GM19035 (cell line): ENCODE measurements at regions not wholly inside any gene's neighbourhood (a gene's known extent, or its start where the extent isn't known, plus 50 kb on each side); places are given as distances from the start of the nearest gene placed in this dataset.
"Not testable (repeated sequence)": the region's sequence is repeated elsewhere in the genome, so short reads cannot be mapped to it uniquely, and the experiment has no call there.

Source experiments
- ATAC-seq: cut with Tn5 transposase; IDR thresholded peaks from one replicate; pipeline ENCODE4 v1.9.1; 2021; ENCODE audit not compliant: unreplicated experiment

DNA sequence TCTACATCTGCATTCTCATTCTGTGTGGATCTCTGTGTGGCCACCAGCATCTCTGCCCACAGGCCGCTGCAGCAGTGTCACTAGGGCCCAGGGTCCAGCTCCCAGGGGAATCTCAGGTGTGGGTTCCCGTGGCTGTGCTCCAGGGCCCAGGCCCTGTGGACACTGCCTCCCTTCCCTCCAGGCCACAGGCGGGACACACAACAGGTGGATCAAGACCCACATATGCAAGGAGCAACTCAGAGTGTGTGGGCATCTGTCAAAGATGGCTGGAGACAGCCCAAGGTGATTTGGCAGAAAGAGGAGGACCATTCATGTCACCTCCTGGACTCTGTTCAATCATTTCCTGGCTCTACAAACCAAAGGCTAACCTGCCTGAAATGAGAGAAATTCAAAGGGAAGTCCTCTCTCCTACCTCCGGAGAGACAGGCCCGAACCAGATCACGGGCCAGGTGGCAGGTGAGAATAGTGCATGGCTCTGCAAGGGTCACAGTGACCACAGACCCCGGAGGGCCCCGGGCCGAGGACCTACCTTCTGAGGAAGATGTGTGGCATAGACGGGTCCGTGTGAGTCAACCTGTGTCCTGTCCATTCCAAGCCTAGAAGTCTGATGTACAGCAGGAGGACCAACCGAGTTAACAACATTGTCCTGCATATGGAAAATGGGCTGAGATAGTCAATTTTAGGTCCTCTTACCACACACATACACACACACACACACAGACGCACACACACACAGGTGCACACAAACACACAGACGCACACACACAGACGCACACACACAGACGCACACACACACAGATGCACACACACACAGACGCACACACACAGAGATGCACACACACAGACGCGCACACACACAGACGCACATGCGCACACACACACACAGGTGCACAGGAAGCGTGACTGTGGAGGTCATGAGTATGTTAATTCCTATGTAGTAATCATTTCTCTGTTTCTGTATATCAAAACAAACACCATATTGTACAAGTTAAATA is 1068.5 kb downstream of the BRD1 start:
- no peak for ATAC-seq

DNA sequence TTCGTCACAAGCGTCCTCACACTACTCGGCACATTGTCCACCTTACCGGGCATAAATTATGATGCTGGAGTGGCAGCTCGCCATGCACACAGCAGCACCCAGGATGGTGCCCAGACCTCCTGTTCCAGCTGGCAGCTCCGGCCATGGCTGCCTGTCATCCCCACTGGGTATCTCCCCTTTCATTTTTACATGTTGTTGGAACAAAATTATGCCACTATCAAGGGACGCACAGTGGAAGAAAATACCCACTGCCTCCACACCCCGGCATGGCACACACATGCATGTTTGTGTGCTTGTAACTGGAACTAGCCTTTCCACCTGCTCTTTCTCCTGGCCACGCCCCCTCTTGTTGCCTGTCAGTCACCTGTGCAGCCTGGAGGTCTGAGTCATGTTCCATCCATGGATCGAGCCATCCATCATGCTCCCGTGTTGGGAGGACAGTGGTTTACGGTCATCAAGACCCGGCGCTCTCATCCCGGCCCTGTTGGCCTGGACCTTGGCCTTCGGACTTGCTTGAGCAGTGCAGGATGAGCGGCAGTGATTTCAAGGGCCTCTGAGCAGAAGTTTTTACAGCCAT is 1069.6 kb downstream of the BRD1 start:
- no peak for ATAC-seq

DNA sequence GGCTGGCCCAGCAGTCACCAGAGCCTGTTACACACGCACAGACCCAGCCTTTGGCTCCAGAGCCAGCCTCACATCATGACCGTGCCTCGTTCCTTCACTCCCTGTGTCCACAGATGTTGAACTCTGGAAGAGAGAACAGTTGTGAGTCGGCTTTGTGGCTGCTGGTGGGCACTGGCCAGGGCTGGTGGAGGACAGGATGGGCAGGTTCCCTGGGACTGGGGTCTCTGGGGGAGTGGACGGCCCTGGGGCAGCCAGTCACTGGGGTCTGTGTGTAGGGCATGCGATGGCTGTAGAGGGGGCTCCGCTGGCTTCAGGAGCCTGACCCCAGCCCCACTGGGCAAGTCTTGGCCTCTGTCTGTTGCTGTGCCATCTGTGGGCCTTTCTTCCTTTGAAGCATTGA is 1070.1 kb downstream of the BRD1 start:
- ATAC-seq, result no peak

DNA sequence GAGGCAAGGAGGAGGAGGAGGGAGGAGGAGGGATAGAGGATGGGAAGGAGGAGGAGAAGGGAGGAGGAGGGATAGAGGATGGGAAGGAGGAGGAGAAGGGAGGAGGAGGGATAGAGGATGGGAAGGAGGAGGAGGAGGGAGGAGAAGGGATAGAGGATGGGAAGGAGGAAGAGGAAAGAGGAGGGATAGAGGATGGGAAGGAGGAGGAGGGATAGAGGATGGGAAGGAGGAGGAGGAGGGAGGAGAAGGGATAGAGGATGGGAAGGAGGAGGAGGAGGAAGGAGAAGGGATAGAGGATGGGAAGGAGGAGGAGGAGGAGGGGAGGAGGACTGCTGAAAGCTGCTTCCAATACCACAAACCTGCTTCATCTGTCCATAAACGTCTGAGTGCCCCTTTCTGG is 1070.5 kb downstream of the BRD1 start:
- ATAC-seq, result not testable (repeated sequence)

DNA sequence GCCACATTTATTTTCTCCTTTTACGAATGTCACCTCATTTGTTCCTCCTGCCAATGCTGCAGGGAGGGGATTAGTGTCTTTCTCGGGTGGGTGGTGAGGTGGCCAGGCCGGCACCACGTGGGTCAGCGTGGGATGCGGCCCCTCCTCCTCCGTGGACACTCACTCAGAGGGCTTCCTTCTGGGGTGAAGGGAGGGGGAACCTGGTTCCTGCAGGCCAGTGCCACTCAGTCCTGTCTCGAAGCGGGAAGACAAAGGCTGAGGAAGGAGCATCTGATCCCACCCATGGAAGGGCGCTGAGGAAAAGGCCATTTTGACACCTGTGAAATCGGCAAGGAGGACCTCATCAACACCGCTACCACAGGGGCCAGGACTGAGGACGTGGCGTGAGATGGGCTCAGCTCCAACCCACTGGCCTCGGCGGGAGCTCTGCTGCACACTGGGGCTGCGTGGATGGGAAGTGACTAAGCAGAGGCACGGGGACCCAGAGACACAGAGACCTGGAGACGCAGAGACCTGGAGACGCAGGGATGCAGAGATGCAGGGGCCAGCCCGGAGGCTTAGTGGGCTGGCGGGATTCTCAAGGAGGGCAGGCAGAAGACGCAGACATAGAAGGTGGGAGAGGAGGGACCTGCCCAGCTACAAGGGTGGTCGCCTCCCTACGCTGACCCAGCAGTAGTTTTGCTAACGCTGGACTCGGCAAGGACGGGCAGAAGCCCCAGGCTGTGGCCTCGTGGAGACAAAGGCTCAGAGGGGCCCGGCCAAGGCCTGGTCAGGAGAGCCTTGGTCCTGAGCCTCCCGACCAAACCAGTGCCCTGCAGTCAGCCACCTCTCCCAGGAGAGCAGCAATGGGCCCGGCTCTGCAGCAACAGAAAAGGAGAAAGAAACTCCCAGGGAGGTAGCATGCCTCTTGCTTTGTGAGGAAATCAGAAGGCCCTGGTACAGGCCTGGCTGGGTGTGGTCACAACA is 1071.2 kb downstream of the BRD1 start:
- ATAC-seq, result no peak

DNA sequence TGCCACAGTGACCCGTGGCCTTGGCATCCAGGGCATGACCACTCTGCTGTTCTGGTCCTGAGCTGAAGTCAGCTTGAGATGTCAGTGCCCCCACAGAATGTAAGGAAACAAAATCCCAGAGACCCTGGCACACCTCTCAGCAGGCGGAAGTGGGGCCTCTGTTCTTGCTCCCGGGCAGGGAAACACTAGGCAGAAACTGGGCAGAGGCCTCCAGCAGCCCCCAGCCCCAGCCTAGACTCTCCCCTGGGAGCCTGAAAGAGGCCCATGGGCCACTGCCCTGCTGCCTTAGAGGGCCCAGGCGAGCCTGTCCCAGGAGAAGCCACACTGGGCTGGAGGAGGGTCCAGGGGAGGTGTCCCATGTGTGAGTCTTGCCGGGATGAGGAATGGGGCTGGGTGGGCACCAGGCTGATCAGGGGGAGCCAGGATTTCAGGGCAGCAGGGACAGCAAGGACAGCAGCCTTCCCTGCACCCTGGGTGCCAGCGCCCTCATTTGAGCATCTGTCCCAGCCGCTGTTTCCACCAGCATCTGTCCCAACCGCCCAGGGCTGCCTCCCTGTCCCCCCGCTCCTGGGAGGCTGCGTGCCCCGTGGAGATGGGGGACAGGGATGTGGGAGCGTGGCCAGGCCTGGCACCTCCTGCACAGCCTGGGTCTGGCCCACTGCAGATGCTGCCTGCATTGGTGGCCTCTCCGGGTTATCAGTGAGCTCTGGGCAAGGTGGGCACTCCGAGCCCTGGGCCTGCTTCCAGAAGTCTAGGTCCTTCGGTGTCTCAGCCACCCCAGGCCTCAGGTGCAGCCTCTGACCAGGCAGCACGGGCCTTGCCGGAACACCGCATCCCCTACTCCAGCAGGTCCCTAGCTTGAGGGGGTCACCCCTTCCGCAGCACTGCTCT is 1072.4 kb downstream of the BRD1 start:
- no peak for ATAC-seq

DNA sequence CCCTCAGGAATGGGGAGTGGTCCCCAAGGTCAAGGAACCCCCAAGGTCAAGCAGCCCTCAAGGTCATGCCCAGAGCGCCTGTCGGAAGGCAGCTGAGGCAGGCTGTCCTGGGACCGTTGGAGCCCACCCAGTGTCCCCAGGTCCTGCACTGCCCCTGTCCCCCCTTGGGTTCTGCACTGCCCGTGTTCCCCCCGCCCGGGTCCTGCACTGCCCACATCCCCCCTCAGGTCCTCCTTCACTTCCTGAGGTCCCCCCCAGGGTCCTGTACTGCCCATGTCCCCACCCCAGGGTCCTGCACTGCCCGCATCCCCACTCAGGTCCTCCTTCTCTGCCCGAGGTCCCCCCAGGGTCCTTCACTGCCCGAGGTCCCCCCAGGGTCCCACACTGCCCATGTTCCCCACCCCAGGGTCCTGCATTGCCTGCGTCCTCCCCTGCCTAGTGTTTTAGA is 1073.0 kb downstream of the BRD1 start:
- no peak for ATAC-seq

DNA sequence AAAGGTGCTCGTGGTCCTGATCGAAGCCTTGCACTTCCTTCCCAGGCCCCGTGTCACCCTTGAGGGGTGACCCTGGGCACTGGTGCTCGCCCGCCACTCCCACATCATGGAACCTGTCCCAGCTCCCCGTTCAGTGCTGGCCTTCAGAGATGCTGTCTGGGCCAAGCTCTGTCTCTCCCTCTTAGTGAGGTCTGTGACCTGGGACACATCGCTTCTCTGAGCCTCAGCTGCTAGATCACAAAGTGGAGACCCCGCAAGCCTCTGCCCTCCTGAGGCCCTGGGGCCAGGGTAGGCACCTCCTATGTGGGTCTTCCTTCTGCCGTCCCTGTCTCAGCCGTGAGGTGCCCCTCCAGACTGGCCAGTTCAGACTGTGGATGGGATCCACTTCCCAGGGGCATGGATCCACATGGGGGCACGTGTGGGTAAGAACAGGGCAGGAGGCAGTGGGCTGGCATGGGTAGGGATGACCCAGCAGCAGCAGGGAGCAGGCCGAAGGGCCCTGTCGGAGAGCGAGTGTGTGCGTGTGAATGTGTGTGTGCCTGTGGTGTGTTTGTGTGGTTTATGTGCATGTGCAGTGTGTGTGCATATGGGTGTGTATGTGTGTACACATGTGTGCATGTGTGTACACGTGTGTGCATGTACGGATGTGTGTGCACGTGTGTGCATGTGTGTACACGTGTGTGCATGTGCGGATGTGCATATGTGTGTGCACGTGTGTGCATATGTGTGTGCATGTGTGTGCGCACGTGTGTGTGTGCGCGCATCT is 1073.7 kb downstream of the BRD1 start:
- no peak for ATAC-seq

DNA sequence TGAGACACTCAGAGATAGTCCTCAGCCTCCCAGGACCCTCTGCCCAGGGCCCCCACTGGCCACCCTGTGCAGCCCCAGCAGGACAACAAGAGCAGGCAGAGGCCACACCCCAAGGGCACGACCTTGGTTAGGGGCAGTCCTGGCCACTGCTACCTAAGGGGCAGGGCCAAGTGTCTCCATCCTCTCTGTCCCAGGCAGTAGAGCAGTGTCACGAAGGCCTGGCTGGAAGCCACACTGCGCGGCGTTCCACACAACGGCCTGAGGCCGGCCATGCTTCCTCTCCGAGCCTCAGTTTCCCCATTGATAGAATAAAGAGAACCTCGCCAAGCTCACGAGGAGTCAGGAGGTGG is 1074.3 kb downstream of the BRD1 start:
- ATAC-seq, result no peak

DNA sequence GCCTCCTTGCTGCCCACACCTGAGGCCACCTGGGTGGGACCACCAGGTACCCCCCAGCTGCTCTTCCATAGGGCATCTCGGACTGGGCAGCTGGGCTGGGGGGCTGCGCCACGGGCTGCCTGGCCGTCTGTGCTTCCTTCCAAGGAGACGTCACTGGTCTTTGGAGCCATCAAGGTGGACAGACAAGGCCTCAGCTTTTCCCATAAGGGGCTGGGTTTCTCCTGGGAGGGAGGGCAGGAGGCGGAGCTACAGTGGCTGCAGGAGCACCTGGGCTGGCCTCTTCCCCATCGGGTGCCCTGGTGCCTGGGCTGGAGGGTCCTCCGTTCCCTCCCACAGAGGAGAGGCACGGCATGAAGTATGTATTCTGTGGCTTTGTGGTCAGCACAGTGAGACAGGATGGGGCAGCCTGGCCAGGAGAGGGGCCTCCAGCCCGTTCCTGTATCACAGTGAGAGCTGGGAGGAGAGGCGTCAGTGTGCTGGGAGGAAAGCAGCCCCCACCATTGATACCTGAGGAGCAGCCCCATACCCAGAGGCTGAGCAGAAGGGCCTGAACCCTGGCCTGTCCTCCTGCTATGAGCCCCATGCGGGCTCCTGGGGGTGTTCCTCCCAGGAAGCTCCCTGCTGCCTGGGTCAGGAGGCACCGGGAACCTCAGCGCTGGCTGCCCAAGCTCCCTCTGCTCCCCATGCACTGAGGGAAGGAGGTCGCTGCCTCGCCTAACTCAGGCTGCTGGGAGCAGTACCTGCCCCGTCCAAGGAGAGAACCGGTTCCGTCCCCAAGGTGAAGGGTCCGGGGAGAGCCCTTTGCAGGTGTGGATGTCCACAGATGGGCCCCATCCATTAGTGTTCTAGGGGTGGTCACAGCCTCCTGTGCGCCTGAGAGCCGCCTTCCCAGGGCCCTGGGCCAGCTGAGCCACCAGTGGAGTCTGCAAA is 1075.0 kb downstream of the BRD1 start:
- no peak for ATAC-seq

DNA sequence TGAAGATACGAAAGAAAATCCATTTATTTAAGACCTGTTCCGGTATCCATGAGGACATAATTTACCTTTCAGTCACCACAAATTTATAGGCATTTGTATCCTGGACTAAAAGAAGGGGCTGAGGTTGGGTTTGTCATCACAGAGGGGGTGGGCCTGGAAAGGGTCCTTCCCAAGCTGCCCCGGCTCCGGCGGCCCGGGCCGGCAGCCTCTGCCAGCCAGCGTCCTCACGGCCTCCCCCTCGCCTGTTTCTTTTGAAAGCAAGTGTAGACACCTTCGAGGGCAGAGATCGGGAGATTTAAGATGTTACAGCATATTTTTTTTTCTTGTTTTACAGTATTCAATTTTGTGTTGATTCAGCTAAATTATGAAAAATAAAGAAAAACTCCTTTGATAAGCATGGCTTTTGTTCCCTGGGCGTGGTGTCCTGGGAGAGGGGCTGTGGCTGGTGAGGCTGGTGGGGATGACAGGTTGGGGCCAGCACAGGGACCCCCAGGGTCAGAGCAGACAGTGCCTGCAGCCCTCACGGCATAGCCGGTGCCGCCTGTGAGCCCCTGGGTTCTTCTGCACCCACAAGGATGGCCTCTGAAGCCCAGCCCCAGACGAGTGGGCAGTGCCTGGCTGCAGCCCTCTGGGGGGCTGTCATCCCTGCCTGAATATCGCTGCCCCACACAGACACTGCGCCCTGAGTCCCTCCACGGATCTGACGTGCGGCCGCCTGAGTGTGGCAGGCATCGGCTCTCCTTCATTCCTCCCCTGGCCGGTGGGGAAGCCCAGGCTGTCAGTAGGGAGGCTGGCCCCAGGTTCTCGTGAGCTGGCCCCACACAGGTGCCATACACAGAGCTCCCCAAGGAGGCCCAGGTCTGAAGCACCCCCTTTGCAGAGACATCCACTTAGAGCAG is 1075.9 kb downstream of the BRD1 start:
- no peak for ATAC-seq

DNA sequence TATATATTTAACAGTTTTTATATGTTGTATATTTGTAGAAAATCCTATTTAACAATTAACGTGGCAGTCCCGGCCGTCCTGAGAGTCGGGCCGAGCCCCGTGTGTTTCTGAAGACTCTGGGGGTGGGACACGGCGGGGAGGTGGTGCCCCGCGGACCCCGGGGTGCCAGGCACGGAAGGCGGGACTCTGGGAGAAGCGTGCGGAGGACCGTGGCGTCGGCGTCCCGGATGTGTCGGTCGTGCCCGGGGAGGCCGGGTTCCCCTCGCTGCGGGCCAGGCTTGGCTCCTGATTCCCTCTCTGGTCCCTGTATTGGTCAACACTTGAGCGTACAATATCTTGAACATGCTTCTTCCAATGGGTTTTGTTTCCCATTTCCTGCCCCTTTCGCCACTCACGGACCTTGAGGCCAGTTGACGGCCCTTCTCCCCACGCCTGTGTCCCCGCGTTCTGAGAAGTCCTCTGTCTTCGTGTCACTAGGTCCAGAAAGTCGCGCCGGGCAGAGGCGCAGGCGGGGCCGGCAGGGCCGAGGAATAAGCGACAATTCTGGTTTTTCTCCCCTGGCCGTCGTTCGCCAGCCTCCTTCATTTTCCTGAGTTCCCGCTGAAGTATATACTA is 1076.7 kb downstream of the BRD1 start:
- ATAC-seq, result no peak

DNA sequence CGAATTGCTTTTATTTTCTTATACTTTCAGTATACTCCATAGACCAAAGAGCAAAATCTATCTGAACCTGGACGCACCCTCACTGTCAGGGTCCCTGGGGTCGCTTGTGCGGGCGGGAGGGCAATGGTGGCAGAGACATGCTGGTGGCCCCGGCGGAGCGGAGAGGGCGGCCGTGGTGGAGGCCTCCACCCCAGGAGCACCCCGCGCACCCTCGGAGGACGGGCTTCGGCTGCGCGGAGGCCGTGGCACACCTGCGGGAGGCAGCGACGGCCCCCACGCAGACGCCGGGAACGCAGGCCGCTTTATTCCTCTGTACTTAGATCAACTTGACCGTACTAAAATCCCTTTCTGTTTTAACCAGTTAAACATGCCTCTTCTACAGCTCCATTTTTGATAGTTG is 1077.4 kb downstream of the BRD1 start:
- no peak for ATAC-seq

DNA sequence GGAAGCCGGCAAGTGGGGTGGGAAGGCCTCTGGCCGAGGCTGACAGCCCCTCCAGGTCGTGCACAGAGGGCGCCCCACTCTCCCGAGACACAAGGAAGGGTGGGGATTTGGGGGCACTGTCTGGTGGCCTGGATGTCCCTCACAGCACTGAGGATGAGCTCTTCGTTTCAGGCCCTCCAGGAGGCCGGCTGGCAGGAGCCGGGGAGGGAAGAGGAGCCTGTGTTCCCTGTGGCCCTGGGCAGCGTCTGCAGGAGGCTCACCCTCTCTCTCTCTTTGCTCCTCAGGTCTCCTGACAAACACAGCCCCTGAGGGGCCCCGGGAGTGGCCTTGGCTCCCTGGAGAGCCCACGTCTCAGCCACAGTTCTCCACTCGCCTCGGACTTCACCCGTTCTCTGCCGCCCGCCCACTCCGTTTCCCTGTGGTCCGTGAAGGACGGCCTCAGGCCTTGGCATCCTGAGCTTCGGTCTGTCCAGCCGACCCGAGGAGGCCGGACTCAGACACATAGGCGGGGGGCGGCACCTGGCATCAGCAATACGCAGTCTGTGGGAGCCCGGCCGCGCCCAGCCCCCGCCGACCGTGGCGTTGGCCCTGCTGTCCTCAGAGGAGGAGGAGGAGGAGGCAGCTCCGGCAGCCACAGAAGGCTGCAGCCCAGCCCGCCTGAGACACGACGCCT is 1078.0 kb downstream of the BRD1 start:
- no peak for ATAC-seq

DNA sequence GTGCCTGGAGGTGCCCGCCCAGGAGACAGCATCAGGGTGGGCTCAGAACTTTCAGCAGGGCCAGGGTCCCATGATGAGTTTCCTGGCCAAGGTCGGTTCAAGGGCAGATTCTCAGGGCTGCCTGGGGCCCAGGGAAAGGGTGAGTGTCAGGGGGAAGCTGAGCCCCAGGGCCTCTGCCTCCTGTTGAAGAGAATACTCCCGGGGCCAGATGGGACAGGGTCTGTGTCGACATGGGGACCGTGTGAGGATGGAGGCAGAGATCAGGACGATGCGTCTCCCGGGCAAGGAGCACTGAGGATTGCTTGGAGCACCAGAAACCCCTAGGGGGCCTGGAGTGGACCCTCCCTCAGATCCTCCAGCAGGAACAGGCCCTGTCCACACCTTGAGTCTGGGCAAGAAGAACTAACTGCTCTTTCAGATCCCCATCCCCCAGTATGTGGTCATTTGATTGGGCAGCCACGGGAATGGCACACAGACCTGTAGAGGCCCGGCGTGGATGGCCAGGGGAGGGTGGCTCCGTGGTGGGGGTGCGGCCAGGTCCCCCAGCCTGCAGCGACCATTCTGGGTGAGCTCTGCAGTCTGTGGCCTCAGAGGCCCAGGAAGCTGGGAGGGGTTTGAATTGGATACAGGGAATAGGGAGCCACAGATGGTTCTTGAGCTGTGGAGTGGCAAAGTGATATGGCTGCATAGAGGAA is 1078.7 kb downstream of the BRD1 start:
- ATAC-seq, result no peak
